ENCODE measurements at regions not wholly inside any gene's neighbourhood (a gene's known extent, or its start where the extent isn't known, plus 50 kb on each side); places are given as distances from the start of the nearest gene placed in this dataset.

- DNase-seq: no peak
Observed at GRCh38 chr10:88060762-88061161, 197.3 kb downstream of the PTEN start.

- no peak for DNase-seq
Observed at GRCh38 chr10:88062385-88062784, 199.0 kb downstream of the PTEN start.

- DNase-seq: no peak
Observed at GRCh38 chr10:88062798-88063472, 199.5 kb downstream of the PTEN start.

GRCh38 chr10:88063861-88064557 lies 200.6 kb downstream of the PTEN start:
- DNase-seq: no peak

GRCh38 chr10:88064608-88065382 lies 201.4 kb downstream of the PTEN start:
- DNase-seq: peak; percentile 10

- DNase-seq: no peak
Observed at GRCh38 chr10:88065383-88066049, 202.1 kb downstream of the PTEN start.

- DNase-seq: no peak
Observed at GRCh38 chr10:88066319-88066718, 202.9 kb downstream of the PTEN start.

GRCh38 chr10:88066876-88067275 lies 203.5 kb downstream of the PTEN start:
- DNase-seq: no peak

GRCh38 chr10:88067737-88068136 lies 204.3 kb downstream of the PTEN start:
- DNase-seq: no peak

GRCh38 chr10:88069338-88069737 lies 205.9 kb downstream of the PTEN start:
- DNase-seq: no peak

- DNase-seq: no peak
Observed at GRCh38 chr10:88070080-88070880, 206.9 kb downstream of the PTEN start.

GRCh38 chr10:88071879-88072278 lies 208.5 kb downstream of the PTEN start:
- no peak for DNase-seq

GRCh38 chr10:88073682-88074081 lies 210.3 kb downstream of the PTEN start:
- no peak for DNase-seq

- DNase-seq: no peak
Observed at GRCh38 chr10:88074971-88075370, 211.5 kb downstream of the PTEN start.

GRCh38 chr10:88076027-88076880 lies 212.8 kb downstream of the PTEN start:
- no peak for DNase-seq

GRCh38 chr10:88077977-88078376 lies 214.6 kb downstream of the PTEN start:
- DNase-seq: no peak

- no peak for DNase-seq
Observed at GRCh38 chr10:88080213-88080612, 216.8 kb downstream of the PTEN start.

GRCh38 chr10:88081457-88082054 lies 218.1 kb downstream of the PTEN start:
- DNase-seq: no peak

- DNase-seq: no peak
Observed at GRCh38 chr10:88082391-88082790, 219.0 kb downstream of the PTEN start.

- DNase-seq: no peak
Observed at GRCh38 chr10:88082806-88083596, 219.6 kb downstream of the PTEN start.

Measured in effector CD8-positive, alpha-beta T cell (primary cell).